ENCODE measurements at regions not wholly inside any gene's neighbourhood (a gene's known extent, or its start where the extent isn't known, plus 50 kb on each side); places are given as distances from the start of the nearest gene placed in this dataset.

DNA sequence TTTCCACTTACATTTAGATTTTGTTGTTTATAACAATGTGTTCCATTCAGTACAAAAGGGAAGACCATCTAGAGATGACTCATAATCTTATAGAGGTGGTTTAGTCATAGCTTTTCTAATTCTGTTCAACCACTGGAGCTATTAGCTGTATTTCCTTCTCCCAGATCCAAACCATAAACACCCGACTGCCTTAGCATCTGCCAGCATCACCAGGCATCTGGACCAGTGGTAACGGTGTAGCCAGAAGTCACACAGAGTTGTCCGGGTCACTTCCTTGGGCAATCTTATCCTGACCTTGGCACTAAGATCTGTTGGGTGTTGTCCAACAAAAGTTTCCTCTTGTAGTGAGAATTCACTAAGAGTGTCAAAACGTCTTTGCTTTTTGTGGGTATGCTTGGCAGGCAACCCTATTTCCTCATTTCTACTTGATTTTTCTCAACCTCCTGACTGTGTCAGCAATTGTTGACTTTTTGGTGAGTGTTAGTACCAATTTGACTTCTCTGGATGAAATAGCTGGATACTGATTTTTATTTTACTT, 372.1 kb upstream of the B3GALT2 start:
- TF ChIP-seq, protein P1, sequence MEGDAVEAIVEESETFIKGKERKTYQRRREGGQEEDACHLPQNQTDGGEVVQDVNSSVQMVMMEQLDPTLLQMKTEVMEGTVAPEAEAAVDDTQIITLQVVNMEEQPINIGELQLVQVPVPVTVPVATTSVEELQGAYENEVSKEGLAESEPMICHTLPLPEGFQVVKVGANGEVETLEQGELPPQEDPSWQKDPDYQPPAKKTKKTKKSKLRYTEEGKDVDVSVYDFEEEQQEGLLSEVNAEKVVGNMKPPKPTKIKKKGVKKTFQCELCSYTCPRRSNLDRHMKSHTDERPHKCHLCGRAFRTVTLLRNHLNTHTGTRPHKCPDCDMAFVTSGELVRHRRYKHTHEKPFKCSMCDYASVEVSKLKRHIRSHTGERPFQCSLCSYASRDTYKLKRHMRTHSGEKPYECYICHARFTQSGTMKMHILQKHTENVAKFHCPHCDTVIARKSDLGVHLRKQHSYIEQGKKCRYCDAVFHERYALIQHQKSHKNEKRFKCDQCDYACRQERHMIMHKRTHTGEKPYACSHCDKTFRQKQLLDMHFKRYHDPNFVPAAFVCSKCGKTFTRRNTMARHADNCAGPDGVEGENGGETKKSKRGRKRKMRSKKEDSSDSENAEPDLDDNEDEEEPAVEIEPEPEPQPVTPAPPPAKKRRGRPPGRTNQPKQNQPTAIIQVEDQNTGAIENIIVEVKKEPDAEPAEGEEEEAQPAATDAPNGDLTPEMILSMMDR (conservative IDR thresholded peaks at IDR 0.05; ENCODE audit: low read length), result no peak
- TF ChIP-seq EZH2phosphoT487 (IDR thresholded peaks at IDR 0.05; ENCODE audit: borderline replicate concordance), result no peak

Data from Loucy (cell line).